ENCODE measurements at regions not wholly inside any gene's neighbourhood (a gene's known extent, or its start where the extent isn't known, plus 50 kb on each side); places are given as distances from the start of the nearest gene placed in this dataset.

DNA sequence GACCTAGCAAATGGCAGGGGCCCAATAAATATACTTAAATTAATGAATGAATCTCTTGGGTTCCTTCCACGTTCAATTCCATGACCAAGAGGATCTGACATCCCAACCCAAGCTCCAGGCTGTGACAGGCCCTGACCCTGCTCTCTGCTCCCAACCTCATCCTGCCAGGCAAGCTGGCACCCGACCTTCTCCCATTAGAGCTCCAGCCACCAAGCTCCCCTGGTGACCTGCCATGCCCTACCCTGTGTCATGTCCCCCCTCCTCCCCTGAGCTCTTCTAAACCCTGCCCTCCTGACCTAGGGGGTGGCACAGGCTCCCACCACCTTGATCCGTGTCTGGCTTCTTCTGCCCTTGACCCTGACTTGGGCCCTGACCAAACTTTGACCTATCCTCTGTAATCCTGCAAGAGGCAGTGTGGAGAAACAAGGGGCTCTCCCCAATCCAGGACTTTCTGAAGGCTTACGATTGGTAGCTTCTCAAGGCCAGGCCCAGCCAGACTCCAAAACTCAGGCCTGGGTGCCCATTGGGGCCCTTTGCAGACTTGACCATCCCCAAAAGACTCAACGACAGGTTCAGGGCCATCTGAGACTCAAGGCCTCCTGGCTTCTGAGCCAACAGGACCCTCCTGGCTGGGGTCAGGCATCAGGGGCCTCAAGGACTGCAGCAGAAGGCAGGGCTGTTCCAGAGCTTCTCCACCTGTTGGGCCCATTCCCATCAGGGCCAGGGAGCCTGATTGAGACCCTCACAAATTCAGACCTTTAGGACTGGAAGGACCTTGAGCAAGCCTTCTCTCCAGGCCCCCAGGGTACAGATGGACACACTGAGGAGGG lies 249.0 kb downstream of the PTPRU start:
- TF ChIP-seq, protein P1, sequence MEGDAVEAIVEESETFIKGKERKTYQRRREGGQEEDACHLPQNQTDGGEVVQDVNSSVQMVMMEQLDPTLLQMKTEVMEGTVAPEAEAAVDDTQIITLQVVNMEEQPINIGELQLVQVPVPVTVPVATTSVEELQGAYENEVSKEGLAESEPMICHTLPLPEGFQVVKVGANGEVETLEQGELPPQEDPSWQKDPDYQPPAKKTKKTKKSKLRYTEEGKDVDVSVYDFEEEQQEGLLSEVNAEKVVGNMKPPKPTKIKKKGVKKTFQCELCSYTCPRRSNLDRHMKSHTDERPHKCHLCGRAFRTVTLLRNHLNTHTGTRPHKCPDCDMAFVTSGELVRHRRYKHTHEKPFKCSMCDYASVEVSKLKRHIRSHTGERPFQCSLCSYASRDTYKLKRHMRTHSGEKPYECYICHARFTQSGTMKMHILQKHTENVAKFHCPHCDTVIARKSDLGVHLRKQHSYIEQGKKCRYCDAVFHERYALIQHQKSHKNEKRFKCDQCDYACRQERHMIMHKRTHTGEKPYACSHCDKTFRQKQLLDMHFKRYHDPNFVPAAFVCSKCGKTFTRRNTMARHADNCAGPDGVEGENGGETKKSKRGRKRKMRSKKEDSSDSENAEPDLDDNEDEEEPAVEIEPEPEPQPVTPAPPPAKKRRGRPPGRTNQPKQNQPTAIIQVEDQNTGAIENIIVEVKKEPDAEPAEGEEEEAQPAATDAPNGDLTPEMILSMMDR (IDR thresholded peaks at IDR 0.05): no peak
- TF ChIP-seq POLR2A (IDR thresholded peaks at IDR 0.05) (no peak), POLR2AphosphoS5 (IDR thresholded peaks at IDR 0.05) (no peak)
